ENCODE measurements at regions not wholly inside any gene's neighbourhood (a gene's known extent, or its start where the extent isn't known, plus 50 kb on each side); places are given as distances from the start of the nearest gene placed in this dataset.

GRCh38 chr11:109707411-109707810 is 285.4 kb downstream of the C11orf87 start:
- TF ChIP-seq NFIC (IDR thresholded peaks at IDR 0.05) (no peak), CREB1 (IDR thresholded peaks at IDR 0.05; ENCODE audit: low read depth) (no peak), CEBPB (IDR thresholded peaks at IDR 0.05) (no peak), EP300 (IDR thresholded peaks at IDR 0.05; ENCODE audit: borderline replicate concordance) (no peak), MAX (IDR thresholded peaks at IDR 0.05) (no peak), YY1 (IDR thresholded peaks at IDR 0.05; ENCODE audit: low read depth) (no peak), TAF1 (IDR thresholded peaks at IDR 0.05; ENCODE audit: low read depth) (no peak), EGR1 (IDR thresholded peaks at IDR 0.05) (no peak), USF1 (IDR thresholded peaks at IDR 0.05) (no peak), FOXM1 (IDR thresholded peaks at IDR 0.05; ENCODE audit: borderline replicate concordance, low read depth) (no peak), RAD21 (IDR thresholded peaks at IDR 0.05; ENCODE audit: low read depth) (no peak), REST (IDR thresholded peaks at IDR 0.05; ENCODE audit: low read depth) (no peak)

Measured in Ishikawa (cell line).